ENCODE measurements at regions not wholly inside any gene's neighbourhood (a gene's known extent, or its start where the extent isn't known, plus 50 kb on each side); places are given as distances from the start of the nearest gene placed in this dataset.

DNA sequence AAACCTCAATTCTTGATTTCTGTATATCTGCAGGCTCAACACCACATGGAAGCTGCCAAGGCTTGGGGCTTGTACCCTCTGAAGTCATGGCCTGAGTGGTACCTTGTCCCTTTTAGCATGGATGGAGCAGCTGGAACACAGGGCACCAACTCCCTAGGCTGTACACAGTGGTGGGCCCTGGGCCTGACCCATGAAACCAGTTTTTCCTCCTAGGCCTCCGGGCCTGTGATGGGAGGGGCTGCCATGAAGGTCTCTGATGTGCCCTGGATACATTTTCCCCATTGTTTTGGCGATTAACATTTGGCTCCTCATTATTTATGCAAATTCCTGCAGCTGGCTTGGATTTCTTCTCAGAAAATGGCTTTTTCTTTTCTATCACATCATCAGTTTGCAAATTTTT is 131.6 kb downstream of the NDFIP2 start:
- no peaks in the 10 kb centered on the region for H3K4me1 ChIP-seq (ENCODE audit: insufficient read depth)

More for the DNA sequence above, 131.6 kb downstream of the NDFIP2 start:
- no peak overlapping the region for H3K4me2 ChIP-seq
- no peaks in the 10 kb centered on the region for H3F3A ChIP-seq (replicated peaks; ENCODE audit: low read depth)
- Mint-ChIP-seq H3K36me3 (ENCODE audit: low read depth) (peaks cover 15% of the 10 kb centered on the region; the same call in 2 of the 3 replicates), H3K9me3 (peaks cover 25% of the 10 kb centered on the region), H3K27ac (no peak overlapping the region), H3K4me1 (no peaks in the 10 kb centered on the region), H3K4me3 (no peak overlapping the region), H3K27me3 (ENCODE audit: insufficient read depth, low read depth, poor library complexity) (no peaks in the 10 kb centered on the region)
- H3K27ac ChIP-seq (ENCODE audit: low read depth), result no peak overlapping the region
- ATAC-seq (no peak), DNase-seq (ENCODE audit: low spot score) (no peak)
- H3K36me3 ChIP-seq (ENCODE audit: insufficient read depth), result no peaks in the 10 kb centered on the region
- H3K9me2 ChIP-seq (ENCODE audit: insufficient read depth), result peaks cover 8% of the 10 kb centered on the region; the same call in 1 of the 2 replicates
- H4K20me1 ChIP-seq (replicated peaks; ENCODE audit: insufficient read depth), result no peaks in the 10 kb centered on the region
- H3K27me3 ChIP-seq (ENCODE audit: insufficient read depth), result no peaks in the 10 kb centered on the region
- no peak overlapping the region for H2AFZ ChIP-seq
- no peak for TF ChIP-seq ZNF331 (CRISPR knock-in tag; IDR thresholded peaks at IDR 0.05; ENCODE audit: low read depth)
- TF ChIP-seq CREB1 (CRISPR knock-in tag; IDR thresholded peaks at IDR 0.05; ENCODE audit: low read depth), result no peak
- TF ChIP-seq ZNF114 (CRISPR knock-in tag; IDR thresholded peaks at IDR 0.05), result no peak
- TF ChIP-seq, protein P1, sequence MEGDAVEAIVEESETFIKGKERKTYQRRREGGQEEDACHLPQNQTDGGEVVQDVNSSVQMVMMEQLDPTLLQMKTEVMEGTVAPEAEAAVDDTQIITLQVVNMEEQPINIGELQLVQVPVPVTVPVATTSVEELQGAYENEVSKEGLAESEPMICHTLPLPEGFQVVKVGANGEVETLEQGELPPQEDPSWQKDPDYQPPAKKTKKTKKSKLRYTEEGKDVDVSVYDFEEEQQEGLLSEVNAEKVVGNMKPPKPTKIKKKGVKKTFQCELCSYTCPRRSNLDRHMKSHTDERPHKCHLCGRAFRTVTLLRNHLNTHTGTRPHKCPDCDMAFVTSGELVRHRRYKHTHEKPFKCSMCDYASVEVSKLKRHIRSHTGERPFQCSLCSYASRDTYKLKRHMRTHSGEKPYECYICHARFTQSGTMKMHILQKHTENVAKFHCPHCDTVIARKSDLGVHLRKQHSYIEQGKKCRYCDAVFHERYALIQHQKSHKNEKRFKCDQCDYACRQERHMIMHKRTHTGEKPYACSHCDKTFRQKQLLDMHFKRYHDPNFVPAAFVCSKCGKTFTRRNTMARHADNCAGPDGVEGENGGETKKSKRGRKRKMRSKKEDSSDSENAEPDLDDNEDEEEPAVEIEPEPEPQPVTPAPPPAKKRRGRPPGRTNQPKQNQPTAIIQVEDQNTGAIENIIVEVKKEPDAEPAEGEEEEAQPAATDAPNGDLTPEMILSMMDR (conservative IDR thresholded peaks at IDR 0.05; ENCODE audit: low read depth in 2 of 2), result no peak
- no peak for TF ChIP-seq JUNB (IDR thresholded peaks at IDR 0.05; ENCODE audit: unreplicated experiment)
- TF ChIP-seq, protein P2, sequence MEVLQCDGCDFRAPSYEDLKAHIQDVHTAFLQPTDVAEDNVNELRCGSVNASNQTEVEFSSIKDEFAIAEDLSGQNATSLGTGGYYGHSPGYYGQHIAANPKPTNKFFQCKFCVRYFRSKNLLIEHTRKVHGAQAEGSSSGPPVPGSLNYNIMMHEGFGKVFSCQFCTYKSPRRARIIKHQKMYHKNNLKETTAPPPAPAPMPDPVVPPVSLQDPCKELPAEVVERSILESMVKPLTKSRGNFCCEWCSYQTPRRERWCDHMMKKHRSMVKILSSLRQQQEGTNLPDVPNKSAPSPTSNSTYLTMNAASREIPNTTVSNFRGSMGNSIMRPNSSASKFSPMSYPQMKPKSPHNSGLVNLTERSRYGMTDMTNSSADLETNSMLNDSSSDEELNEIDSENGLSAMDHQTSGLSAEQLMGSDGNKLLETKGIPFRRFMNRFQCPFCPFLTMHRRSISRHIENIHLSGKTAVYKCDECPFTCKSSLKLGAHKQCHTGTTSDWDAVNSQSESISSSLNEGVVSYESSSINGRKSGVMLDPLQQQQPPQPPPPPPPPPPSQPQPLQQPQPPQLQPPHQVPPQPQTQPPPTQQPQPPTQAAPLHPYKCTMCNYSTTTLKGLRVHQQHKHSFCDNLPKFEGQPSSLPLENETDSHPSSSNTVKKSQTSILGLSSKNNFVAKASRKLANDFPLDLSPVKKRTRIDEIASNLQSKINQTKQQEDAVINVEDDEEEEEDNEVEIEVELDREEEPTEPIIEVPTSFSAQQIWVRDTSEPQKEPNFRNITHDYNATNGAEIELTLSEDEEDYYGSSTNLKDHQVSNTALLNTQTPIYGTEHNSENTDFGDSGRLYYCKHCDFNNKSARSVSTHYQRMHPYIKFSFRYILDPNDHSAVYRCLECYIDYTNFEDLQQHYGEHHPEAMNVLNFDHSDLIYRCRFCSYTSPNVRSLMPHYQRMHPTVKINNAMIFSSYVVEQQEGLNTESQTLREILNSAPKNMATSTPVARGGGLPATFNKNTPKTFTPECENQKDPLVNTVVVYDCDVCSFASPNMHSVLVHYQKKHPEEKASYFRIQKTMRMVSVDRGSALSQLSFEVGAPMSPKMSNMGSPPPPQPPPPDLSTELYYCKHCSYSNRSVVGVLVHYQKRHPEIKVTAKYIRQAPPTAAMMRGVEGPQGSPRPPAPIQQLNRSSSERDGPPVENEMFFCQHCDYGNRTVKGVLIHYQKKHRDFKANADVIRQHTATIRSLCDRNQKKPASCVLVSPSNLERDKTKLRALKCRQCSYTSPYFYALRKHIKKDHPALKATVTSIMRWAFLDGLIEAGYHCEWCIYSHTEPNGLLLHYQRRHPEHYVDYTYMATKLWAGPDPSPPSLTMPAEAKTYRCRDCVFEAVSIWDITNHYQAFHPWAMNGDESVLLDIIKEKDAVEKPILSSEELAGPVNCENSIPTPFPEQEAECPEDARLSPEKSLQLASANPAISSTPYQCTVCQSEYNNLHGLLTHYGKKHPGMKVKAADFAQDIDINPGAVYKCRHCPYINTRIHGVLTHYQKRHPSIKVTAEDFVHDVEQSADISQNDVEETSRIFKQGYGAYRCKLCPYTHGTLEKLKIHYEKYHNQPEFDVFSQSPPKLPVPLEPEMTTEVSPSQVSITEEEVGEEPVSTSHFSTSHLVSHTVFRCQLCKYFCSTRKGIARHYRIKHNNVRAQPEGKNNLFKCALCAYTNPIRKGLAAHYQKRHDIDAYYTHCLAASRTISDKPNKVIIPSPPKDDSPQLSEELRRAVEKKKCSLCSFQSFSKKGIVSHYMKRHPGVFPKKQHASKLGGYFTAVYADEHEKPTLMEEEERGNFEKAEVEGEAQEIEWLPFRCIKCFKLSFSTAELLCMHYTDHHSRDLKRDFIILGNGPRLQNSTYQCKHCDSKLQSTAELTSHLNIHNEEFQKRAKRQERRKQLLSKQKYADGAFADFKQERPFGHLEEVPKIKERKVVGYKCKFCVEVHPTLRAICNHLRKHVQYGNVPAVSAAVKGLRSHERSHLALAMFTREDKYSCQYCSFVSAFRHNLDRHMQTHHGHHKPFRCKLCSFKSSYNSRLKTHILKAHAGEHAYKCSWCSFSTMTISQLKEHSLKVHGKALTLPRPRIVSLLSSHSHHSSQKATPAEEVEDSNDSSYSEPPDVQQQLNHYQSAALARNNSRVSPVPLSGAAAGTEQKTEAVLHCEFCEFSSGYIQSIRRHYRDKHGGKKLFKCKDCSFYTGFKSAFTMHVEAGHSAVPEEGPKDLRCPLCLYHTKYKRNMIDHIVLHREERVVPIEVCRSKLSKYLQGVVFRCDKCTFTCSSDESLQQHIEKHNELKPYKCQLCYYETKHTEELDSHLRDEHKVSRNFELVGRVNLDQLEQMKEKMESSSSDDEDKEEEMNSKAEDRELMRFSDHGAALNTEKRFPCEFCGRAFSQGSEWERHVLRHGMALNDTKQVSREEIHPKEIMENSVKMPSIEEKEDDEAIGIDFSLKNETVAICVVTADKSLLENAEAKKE (CRISPR knock-in tag; IDR thresholded peaks at IDR 0.05), result no peak
- TF ChIP-seq, protein P3, sequence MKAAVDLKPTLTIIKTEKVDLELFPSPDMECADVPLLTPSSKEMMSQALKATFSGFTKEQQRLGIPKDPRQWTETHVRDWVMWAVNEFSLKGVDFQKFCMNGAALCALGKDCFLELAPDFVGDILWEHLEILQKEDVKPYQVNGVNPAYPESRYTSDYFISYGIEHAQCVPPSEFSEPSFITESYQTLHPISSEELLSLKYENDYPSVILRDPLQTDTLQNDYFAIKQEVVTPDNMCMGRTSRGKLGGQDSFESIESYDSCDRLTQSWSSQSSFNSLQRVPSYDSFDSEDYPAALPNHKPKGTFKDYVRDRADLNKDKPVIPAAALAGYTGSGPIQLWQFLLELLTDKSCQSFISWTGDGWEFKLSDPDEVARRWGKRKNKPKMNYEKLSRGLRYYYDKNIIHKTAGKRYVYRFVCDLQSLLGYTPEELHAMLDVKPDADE (IDR thresholded peaks at IDR 0.05), result no peak
- TF ChIP-seq EZH2 (IDR thresholded peaks at IDR 0.05; ENCODE audit: low read depth, unreplicated experiment), result no peak
- TF ChIP-seq, protein P4, sequence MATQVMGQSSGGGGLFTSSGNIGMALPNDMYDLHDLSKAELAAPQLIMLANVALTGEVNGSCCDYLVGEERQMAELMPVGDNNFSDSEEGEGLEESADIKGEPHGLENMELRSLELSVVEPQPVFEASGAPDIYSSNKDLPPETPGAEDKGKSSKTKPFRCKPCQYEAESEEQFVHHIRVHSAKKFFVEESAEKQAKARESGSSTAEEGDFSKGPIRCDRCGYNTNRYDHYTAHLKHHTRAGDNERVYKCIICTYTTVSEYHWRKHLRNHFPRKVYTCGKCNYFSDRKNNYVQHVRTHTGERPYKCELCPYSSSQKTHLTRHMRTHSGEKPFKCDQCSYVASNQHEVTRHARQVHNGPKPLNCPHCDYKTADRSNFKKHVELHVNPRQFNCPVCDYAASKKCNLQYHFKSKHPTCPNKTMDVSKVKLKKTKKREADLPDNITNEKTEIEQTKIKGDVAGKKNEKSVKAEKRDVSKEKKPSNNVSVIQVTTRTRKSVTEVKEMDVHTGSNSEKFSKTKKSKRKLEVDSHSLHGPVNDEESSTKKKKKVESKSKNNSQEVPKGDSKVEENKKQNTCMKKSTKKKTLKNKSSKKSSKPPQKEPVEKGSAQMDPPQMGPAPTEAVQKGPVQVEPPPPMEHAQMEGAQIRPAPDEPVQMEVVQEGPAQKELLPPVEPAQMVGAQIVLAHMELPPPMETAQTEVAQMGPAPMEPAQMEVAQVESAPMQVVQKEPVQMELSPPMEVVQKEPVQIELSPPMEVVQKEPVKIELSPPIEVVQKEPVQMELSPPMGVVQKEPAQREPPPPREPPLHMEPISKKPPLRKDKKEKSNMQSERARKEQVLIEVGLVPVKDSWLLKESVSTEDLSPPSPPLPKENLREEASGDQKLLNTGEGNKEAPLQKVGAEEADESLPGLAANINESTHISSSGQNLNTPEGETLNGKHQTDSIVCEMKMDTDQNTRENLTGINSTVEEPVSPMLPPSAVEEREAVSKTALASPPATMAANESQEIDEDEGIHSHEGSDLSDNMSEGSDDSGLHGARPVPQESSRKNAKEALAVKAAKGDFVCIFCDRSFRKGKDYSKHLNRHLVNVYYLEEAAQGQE (IDR thresholded peaks at IDR 0.05; ENCODE audit: unreplicated experiment), result no peak
- no peak for TF ChIP-seq POLR2AphosphoS5 (IDR thresholded peaks at IDR 0.05; ENCODE audit: low read depth)
- no peak for TF ChIP-seq EZH2phosphoT487 (IDR thresholded peaks at IDR 0.05; ENCODE audit: unreplicated experiment)
- no peak for TF ChIP-seq NANOG (IDR thresholded peaks at IDR 0.05; ENCODE audit: borderline replicate concordance)
- TF ChIP-seq STAT1 (IDR thresholded peaks at IDR 0.05; ENCODE audit: unreplicated experiment), result no peak
- H3K79me2 ChIP-seq (replicated peaks; ENCODE audit: insufficient read depth), result no peaks in the 10 kb centered on the region
- no peak overlapping the region for H3K4me3 ChIP-seq

Measured in GM23338 (cell line).